MM.1S (cell line): ENCODE measurements at regions not wholly inside any gene's neighbourhood (a gene's known extent, or its start where the extent isn't known, plus 50 kb on each side); places are given as distances from the start of the nearest gene placed in this dataset.

Source experiments
- CTCF ChIP-seq: fragments of 300-600 bp; sonication (generic); IDR thresholded peaks from 2 replicates; pipeline ENCODE4 v1.5.1; 2016; ENCODE audit warnings: antibody characterized with exemption, low read length, mixed read lengths
- EZH2 ChIP-seq: fragments of 300-600 bp; sonication (generic); optimal IDR thresholded peaks from 2 replicates; pipeline ENCODE3; 2017; ENCODE audit warnings: low read depth, mild to moderate bottlenecking, antibody characterized with exemption, low read length, mixed read lengths

- TF ChIP-seq CTCF (no peak), EZH2 (no peak)
Measured at GRCh38 chr10:60706146-60706545, 72.1 kb upstream of the CDK1 start.
